Neutrophil (primary cell): ENCODE measurements at regions not wholly inside any gene's neighbourhood (a gene's known extent, or its start where the extent isn't known, plus 50 kb on each side); places are given as distances from the start of the nearest gene placed in this dataset.
"Not testable (repeated sequence)": the region's sequence is repeated elsewhere in the genome, so short reads cannot be mapped to it uniquely, and the experiment has no call there.

Source experiments
- H3K27ac ChIP-seq: fragments of 200-600 bp; sonication (generic); 2 replicates; pipeline ENCODE4 v1.5.1; 2016; ENCODE audit warnings: mild to moderate bottlenecking, moderate library complexity
- H3K27me3 ChIP-seq: fragments of 200-600 bp; sonication (generic); 2 replicates; pipeline ENCODE4 v1.6.0; 2016; ENCODE audit warnings: mild to moderate bottlenecking
- H3K36me3 ChIP-seq: fragments of 200-600 bp; sonication (generic); 2 replicates; pipeline ENCODE4 v1.5.1; 2017
- H3K4me1 ChIP-seq, 2 experiments: fragments of 200-600 bp in 1 of 2; sonication (generic) in 1 of 2; 1 replicate in 1 of 2; 2 replicates in 1 of 2; pipeline versions ENCODE4 v1.5.1 to v1.6.1; 2013 to 2016; ENCODE audit warnings: low read depth in 1 of 2, low read length in 1 of 2, mild to moderate bottlenecking in 1 of 2, moderate library complexity in 1 of 2; ENCODE audit not compliant: control insufficient read depth in 1 of 2, insufficient read depth in 1 of 2
- H3K4me3 ChIP-seq, 2 experiments: fragments of 200-600 bp in 1 of 2; sonication (generic) in 1 of 2; 1 replicate in 1 of 2; 2 replicates in 1 of 2; pipeline ENCODE4 v1.5.1; 2013 to 2016; ENCODE audit warnings: low read depth in 1 of 2, low read length in 1 of 2, mild to moderate bottlenecking in 1 of 2, moderate library complexity in 1 of 2
- H3K9me3 ChIP-seq: fragments of 200-600 bp; sonication (generic); 2 replicates; pipeline ENCODE4 v1.5.1; 2016
- CTCF ChIP-seq: fragments of 200-600 bp; sonication (generic); IDR thresholded peaks from 2 replicates; pipeline ENCODE4 v1.5.1; 2016; ENCODE audit warnings: antibody characterized with exemption

DNA sequence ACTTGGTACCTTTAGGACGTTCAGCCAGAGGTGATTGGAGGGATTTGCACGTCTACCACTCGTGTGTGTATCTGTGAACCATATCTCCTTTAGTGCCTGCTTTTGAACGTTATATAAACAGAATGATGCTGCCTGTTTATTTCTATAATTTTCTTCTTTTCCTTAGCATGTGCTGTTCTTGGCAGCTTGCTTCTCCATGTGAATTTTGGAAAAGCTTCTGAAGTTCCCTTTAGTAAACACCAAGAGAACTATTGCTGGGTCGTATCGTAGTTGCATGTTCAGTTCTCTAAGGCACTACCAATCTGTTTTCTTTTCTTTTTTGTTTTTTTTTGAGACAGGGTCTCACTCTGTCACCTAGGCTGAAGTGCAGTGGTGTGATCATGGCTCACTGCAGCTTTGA is 73.8 kb upstream of the FANCC start:
- not testable (repeated sequence) for H3K27ac ChIP-seq, H3K27me3 ChIP-seq, H3K36me3 ChIP-seq, H3K4me3 ChIP-seq, H3K9me3 ChIP-seq, H3K4me1 ChIP-seq

DNA sequence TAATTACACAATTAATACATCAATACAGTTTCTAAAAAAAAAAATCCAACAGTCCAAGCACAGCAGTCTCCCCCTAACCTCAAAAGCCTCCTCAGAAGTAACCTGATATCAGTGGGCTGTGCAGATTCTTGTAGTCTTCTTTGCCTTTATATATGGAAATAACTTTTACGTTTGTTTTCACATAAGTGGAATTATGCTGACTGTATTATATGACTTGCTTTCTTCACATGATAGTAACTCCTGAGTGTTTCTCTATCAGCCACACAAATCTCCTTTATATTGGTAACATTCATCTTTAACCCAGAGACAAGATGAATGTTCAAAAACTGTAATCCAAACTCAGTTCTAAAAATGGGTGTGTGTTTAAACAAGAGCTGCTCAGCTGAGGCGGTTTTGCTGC is 71.9 kb upstream of the FANCC start:
- Histone ChIP-seq H3K4me1 (no peaks in the 10 kb centered on the region), H3K27me3 (peaks cover 11% of the 10 kb centered on the region), H3K36me3 (no peaks in the 10 kb centered on the region), H3K27ac (no peak overlapping the region), H3K9me3 (no peaks in the 10 kb centered on the region), H3K4me3 (no peak overlapping the region)
- TF ChIP-seq CTCF, result no peak

- no peaks in the 10 kb centered on the region for H3K36me3 ChIP-seq
- no peaks in the 10 kb centered on the region for H3K9me3 ChIP-seq
- peaks cover 19% of the 10 kb centered on the region for H3K27me3 ChIP-seq
- H3K27ac ChIP-seq, result no peak overlapping the region
- TF ChIP-seq CTCF, result no peak
- no peak overlapping the region for H3K4me3 ChIP-seq
- no peaks in the 10 kb centered on the region for H3K4me1 ChIP-seq
Observed at GRCh38 chr9:95386843-95387242, 69.3 kb upstream of the FANCC start.

DNA sequence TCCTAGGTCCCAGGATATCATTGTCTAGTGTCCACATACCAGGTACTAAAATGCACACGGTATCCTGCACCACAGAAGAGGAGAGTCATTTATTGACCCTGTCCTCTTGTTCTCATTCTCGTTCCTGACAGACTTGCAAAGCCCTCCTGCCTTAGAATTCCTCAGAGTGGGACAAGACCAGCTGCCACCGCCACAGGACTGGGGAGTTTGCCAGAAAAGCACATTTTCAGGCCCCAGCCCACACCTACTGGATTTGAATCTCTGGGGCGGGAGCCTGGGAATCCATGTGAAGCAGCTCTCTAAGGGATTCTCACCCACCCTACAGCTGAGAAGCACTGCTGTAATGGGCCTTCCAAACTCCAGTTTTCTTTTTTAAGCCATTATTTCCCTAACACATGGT is 68.0 kb upstream of the FANCC start:
- H3K4me3 ChIP-seq, result no peak overlapping the region
- H3K27ac ChIP-seq, result no peak overlapping the region
- no peaks in the 10 kb centered on the region for H3K4me1 ChIP-seq
- H3K9me3 ChIP-seq, result no peaks in the 10 kb centered on the region
- TF ChIP-seq CTCF, result no peak
- H3K27me3 ChIP-seq, result peaks cover 19% of the 10 kb centered on the region
- H3K36me3 ChIP-seq, result no peaks in the 10 kb centered on the region

GRCh38 chr9:95383845-95384244 is 66.3 kb upstream of the FANCC start:
- H3K4me3 ChIP-seq, result no peak overlapping the region
- no peaks in the 10 kb centered on the region for H3K36me3 ChIP-seq
- TF ChIP-seq CTCF, result no peak
- H3K27me3 ChIP-seq, result peaks cover 19% of the 10 kb centered on the region
- no peak overlapping the region for H3K27ac ChIP-seq
- no peaks in the 10 kb centered on the region for H3K4me1 ChIP-seq
- no peaks in the 10 kb centered on the region for H3K9me3 ChIP-seq

GRCh38 chr9:95383185-95383676 is 65.7 kb upstream of the FANCC start:
- peaks cover 19% of the 10 kb centered on the region for H3K27me3 ChIP-seq
- TF ChIP-seq CTCF, result no peak
- no peaks in the 10 kb centered on the region for H3K4me1 ChIP-seq
- no peak overlapping the region for H3K4me3 ChIP-seq
- H3K36me3 ChIP-seq, result no peaks in the 10 kb centered on the region
- H3K27ac ChIP-seq, result no peak overlapping the region
- no peaks in the 10 kb centered on the region for H3K9me3 ChIP-seq
